SK-N-SH (cell line): ENCODE measurements at regions not wholly inside any gene's neighbourhood (a gene's known extent, or its start where the extent isn't known, plus 50 kb on each side); places are given as distances from the start of the nearest gene placed in this dataset.

Experiments used
- CTCF ChIA-PET: fragments of 300-600, 350-600 bp; formaldehyde crosslinking; extraction: SDS; loops from one replicate; lab custom pipeline; 2021; lab: Yijun Ruan, JAX
- POLR2A ChIA-PET: fragments of 350-600 bp; sonication (Branson Sonifier 250); formaldehyde crosslinking; extraction: SDS; loops from one replicate; lab custom pipeline; 2020; ENCODE audit warnings: antibody characterized with exemption, inconsistent platforms; lab: Yijun Ruan, JAX
- DNase-seq: peaks from one replicate; pipeline ENCODE4 v3.0.0; 2012
- H2AFZ ChIP-seq: fragments of 200-600 bp; sonication (generic); 2 replicates; pipeline ENCODE4 v1.8.1; 2016; ENCODE audit warnings: antibody characterized with exemption, mild to moderate bottlenecking, low read depth
- H3F3A ChIP-seq: fragments of 200-600 bp; sonication (generic); replicated peaks from 2 replicates; pipeline ENCODE3; 2016; ENCODE audit warnings: antibody characterized with exemption, mild to moderate bottlenecking; ENCODE audit not compliant: insufficient read depth
- H3K27ac ChIP-seq, 2 experiments: fragments of 200-500 bp in 1 of 2; fragments of 200-600 bp in 1 of 2; sonication (Bioruptor generic) in 1 of 2; sonication (generic), shearing (Covaris generic) in 1 of 2; 2 replicates each; pipeline versions ENCODE4 v1.5.1 to v1.6.1; 2014 to 2016; ENCODE audit warnings: low read depth in 2 of 2, inconsistent platforms in 1 of 2, low read length in 1 of 2, mild to moderate bottlenecking in 1 of 2, mixed read lengths in 1 of 2
- H3K27me3 ChIP-seq: fragments of 200-600 bp; sonication (generic), shearing (Covaris generic); 2 replicates; pipeline ENCODE4 v1.6.1; 2016; ENCODE audit warnings: mixed run types; ENCODE audit not compliant: insufficient read depth
- H3K36me3 ChIP-seq, 2 experiments: fragments of 200-500 bp in 1 of 2; fragments of 200-600 bp in 1 of 2; sonication (Bioruptor generic) in 1 of 2; sonication (generic) in 1 of 2; replicated peaks in 1 of 2; 2 replicates each; pipeline versions ENCODE3 to v1.5.1; 2014 to 2016; ENCODE audit warnings: low read length in 1 of 2, mild to moderate bottlenecking in 1 of 2; ENCODE audit not compliant: insufficient read depth in 2 of 2, control insufficient read depth in 1 of 2
- H3K4me1 ChIP-seq, 2 experiments: fragments of 200-500 bp in 1 of 2; fragments of 200-600 bp in 1 of 2; sonication (Bioruptor generic) in 1 of 2; sonication (generic), shearing (Covaris generic) in 1 of 2; 2 replicates each; pipeline versions ENCODE4 v1.5.1 to v1.6.1; 2014 to 2016; ENCODE audit warnings: low read depth in 1 of 2, low read length in 1 of 2, mixed run types in 1 of 2; ENCODE audit not compliant: insufficient read depth in 2 of 2, control insufficient read depth in 1 of 2
- H3K4me2 ChIP-seq: fragments of 200-600 bp; sonication (generic), shearing (Covaris generic); 2 replicates; pipeline ENCODE4 v1.6.1; 2017; ENCODE audit warnings: mixed run types
- H3K4me3 ChIP-seq, 2 experiments: fragments of 200-500 bp in 1 of 2; fragments of 200-600 bp in 1 of 2; sonication (Bioruptor generic) in 1 of 2; sonication (generic), shearing (Covaris generic) in 1 of 2; 2 replicates each; pipeline versions ENCODE4 v1.5.1 to v1.8.1; 2014 to 2016; ENCODE audit warnings: low read depth in 2 of 2, inconsistent platforms in 1 of 2, low read length in 1 of 2, mild to moderate bottlenecking in 1 of 2, mixed read lengths in 1 of 2, moderate library complexity in 1 of 2
- H3K79me2 ChIP-seq: fragments of 200-600 bp; sonication (generic); 2 replicates; pipeline ENCODE4 v1.8.1; 2017; ENCODE audit warnings: mild to moderate bottlenecking; ENCODE audit not compliant: insufficient read depth
- H3K9ac ChIP-seq: fragments of 200-600 bp; sonication (generic); 2 replicates; pipeline ENCODE4 v1.6.1; 2017; ENCODE audit warnings: mixed run types
- H3K9me2 ChIP-seq: fragments of 200-600 bp; sonication (generic); 2 replicates; pipeline ENCODE4 v1.6.1; 2017; ENCODE audit warnings: mixed run types
- H3K9me3 ChIP-seq: fragments of 200-600 bp; sonication (generic); 2 replicates; pipeline ENCODE4 v1.6.1; 2017; ENCODE audit warnings: mixed run types, mild to moderate bottlenecking, moderate library complexity
- H4K20me1 ChIP-seq: fragments of 200-600 bp; sonication (generic); 2 replicates; pipeline ENCODE4 v1.6.1; 2017; ENCODE audit warnings: mild to moderate bottlenecking, mixed run types; ENCODE audit not compliant: insufficient read depth
- CTCF ChIP-seq: fragments of 200-600 bp; sonication (generic); IDR thresholded peaks from 2 replicates; pipeline ENCODE4 v1.6.1; 2017; ENCODE audit warnings: antibody characterized with exemption, mild to moderate bottlenecking, moderate library complexity
- ELF1 ChIP-seq: IDR thresholded peaks from 2 replicates; pipeline ENCODE4 v1.4.0; 2012
- EP300 ChIP-seq, 2 experiments: IDR thresholded peaks; 2 replicates each; pipeline versions ENCODE4 v1.4.0 to v1.6.1; 2012; ENCODE audit warnings: borderline replicate concordance in 1 of 2, low read depth in 1 of 2, low read length in 1 of 2
- FOSL2 ChIP-seq: IDR thresholded peaks from 2 replicates; pipeline ENCODE4 v1.4.0; 2012; ENCODE audit warnings: low read depth, mild to moderate bottlenecking, moderate library complexity, borderline replicate concordance
- GABPA ChIP-seq: IDR thresholded peaks from 2 replicates; pipeline ENCODE4 v1.4.0; 2012; ENCODE audit warnings: low read depth, mild to moderate bottlenecking
- JUND ChIP-seq: IDR thresholded peaks from 2 replicates; pipeline ENCODE4 v1.4.0; 2012
- POLR2AphosphoS5 ChIP-seq: IDR thresholded peaks from 2 replicates; pipeline ENCODE4 v1.6.1; 2012; ENCODE audit warnings: low read depth, low read length
- REST ChIP-seq: IDR thresholded peaks from 2 replicates; pipeline ENCODE4 v1.6.1; 2012; ENCODE audit warnings: mild to moderate bottlenecking, low read depth, low read length, moderate library complexity
- SIN3A ChIP-seq: IDR thresholded peaks from 2 replicates; pipeline ENCODE4 v1.6.1; 2012; ENCODE audit warnings: low read depth, mild to moderate bottlenecking, low read length, moderate library complexity, borderline replicate concordance
- TAF1 ChIP-seq: IDR thresholded peaks from 2 replicates; pipeline ENCODE4 v1.6.1; 2012; ENCODE audit warnings: low read depth, mild to moderate bottlenecking, low read length, moderate library complexity, borderline replicate concordance
- TEAD4 ChIP-seq: IDR thresholded peaks from 2 replicates; pipeline ENCODE4 v1.4.0; 2012; ENCODE audit warnings: mild to moderate bottlenecking, borderline replicate concordance; ENCODE audit not compliant: insufficient read depth
- USF2 ChIP-seq: fragments of 150-350 bp; IDR thresholded peaks from 2 replicates; pipeline ENCODE4 v1.6.1; 2017; ENCODE audit warnings: antibody characterized with exemption, low read length, low read depth, borderline replicate concordance
- YY1 ChIP-seq: IDR thresholded peaks from 2 replicates; pipeline ENCODE4 v1.4.0; 2012; ENCODE audit warnings: low read depth, mild to moderate bottlenecking
- ZBTB33 ChIP-seq: IDR thresholded peaks from 2 replicates; pipeline ENCODE4 v1.4.0; 2012; ENCODE audit warnings: low read depth, borderline replicate concordance
- WGBS: methylation state at CpG from one replicate; pipeline ENCODE4 v1.1.6; 2017; ENCODE audit warnings: low lambda C conversion rate; 5-methylcytosine and 5-hydroxymethylcytosine counted together
- TF ChIP-seq, protein P1 (sequence below): IDR thresholded peaks from 2 replicates; pipeline ENCODE4; 2012
- TF ChIP-seq, protein P2 (sequence below): IDR thresholded peaks from 2 replicates; pipeline ENCODE4 v1.4.0; 2012; ENCODE audit warnings: low read depth
- TF ChIP-seq, protein P3 (sequence below): fragments of 150-350 bp; IDR thresholded peaks from 2 replicates; pipeline ENCODE4 v1.6.1; 2016; ENCODE audit warnings: mild to moderate bottlenecking, low read depth, low read length

- H3K9me3 ChIP-seq, result 0 out of 2 replicates have a peak, but pooled peaks cover 5% of the 10 kb centered on the region
- no peaks in the 10 kb centered on the region for H4K20me1 ChIP-seq
- no peaks in the 10 kb centered on the region for H3K9me2 ChIP-seq
- H2AFZ ChIP-seq, result no peak overlapping the region
- ChIA-PET POLR2A (no interaction called here), CTCF (no interaction called here)
- no peaks in the 10 kb centered on the region for H3K36me3 ChIP-seq
- H3F3A ChIP-seq, result peaks cover 32% of the 10 kb centered on the region
- no peak for DNase-seq
- H3K4me3 ChIP-seq, result no peak overlapping the region
- TF ChIP-seq ZBTB33, result no peak
- no peak for TF ChIP-seq TAF1
- no peak for TF ChIP-seq POLR2AphosphoS5
- TF ChIP-seq, protein P1, sequence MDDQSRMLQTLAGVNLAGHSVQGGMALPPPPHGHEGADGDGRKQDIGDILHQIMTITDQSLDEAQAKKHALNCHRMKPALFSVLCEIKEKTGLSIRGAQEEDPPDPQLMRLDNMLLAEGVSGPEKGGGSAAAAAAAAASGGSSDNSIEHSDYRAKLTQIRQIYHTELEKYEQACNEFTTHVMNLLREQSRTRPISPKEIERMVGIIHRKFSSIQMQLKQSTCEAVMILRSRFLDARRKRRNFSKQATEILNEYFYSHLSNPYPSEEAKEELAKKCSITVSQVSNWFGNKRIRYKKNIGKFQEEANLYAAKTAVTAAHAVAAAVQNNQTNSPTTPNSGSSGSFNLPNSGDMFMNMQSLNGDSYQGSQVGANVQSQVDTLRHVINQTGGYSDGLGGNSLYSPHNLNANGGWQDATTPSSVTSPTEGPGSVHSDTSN, result no peak
- no peak for TF ChIP-seq TEAD4
- no peak for TF ChIP-seq CTCF
- no peak for TF ChIP-seq YY1
- no peak for TF ChIP-seq FOSL2
- TF ChIP-seq USF2, result no peak
- no peak for TF ChIP-seq GABPA
- TF ChIP-seq, protein P2, sequence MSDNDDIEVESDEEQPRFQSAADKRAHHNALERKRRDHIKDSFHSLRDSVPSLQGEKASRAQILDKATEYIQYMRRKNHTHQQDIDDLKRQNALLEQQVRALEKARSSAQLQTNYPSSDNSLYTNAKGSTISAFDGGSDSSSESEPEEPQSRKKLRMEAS, result no peak
- TF ChIP-seq REST, result no peak
- TF ChIP-seq ELF1, result no peak
- no peak for TF ChIP-seq EP300 (IDR thresholded peaks at IDR 0.05; ENCODE audit: borderline replicate concordance in 1 of 2, low read depth in 1 of 2, low read length in 1 of 2)
- TF ChIP-seq, protein P3, sequence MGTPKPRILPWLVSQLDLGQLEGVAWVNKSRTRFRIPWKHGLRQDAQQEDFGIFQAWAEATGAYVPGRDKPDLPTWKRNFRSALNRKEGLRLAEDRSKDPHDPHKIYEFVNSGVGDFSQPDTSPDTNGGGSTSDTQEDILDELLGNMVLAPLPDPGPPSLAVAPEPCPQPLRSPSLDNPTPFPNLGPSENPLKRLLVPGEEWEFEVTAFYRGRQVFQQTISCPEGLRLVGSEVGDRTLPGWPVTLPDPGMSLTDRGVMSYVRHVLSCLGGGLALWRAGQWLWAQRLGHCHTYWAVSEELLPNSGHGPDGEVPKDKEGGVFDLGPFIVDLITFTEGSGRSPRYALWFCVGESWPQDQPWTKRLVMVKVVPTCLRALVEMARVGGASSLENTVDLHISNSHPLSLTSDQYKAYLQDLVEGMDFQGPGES, result no peak
- no peak for TF ChIP-seq JUND
- TF ChIP-seq SIN3A, result no peak
- TF ChIP-seq, all 33 proteins: peak for 0
- peaks cover 0 to 30% of the 10 kb centered on the region in 2 experiments; a peak in 2 of 4 replicates for H3K4me1 ChIP-seq
- no peaks in the 10 kb centered on the region for H3K27me3 ChIP-seq
- H3K79me2 ChIP-seq, result no peaks in the 10 kb centered on the region
- WGBS, result 84% methylated on average over 10 of the region's 10 CpGs
- H3K9ac ChIP-seq, result no peak overlapping the region
- H3K27ac ChIP-seq, result peak overlapping the region in 1 of 2 experiments; percentile 91; a peak in 1 of 4 replicates
- no peak overlapping the region for H3K4me2 ChIP-seq
Observed at GRCh38 chr2:226649201-226649600, 150.4 kb downstream of the IRS1 start.
